GM12801 (cell line): ENCODE measurements at regions not wholly inside any gene's neighbourhood (a gene's known extent, or its start where the extent isn't known, plus 50 kb on each side); places are given as distances from the start of the nearest gene placed in this dataset.

Experiments
- TF ChIP-seq, protein P1 (sequence below): IDR thresholded peaks from one replicate; pipeline ENCODE4 v1.5.1; 2011; ENCODE audit warnings: control low read depth; ENCODE audit not compliant: insufficient read length; ENCODE audit errors: extremely low read depth

DNA sequence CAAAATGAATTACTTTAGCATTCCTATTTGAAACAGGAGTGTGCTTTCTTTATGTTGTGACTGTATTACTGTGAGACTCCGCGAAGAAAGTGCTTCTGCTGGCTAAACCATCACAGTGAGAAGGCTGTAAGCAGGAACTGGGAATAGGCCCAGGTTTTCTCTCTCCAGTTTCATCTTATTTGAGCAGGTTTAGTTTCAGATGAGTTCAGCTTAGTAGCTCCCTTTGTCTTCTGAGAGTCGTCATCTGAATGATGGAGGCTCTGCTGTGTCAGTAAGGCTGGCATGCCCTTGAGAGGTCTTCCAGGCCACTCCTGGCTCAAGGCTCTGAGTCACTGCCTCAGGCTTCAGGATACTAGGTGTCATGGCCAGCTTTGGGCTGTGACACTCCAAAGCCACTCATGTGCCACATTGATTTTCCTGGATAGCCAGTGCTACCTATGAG is 205.6 kb upstream of the RGS6 start:
- TF ChIP-seq, protein P1, sequence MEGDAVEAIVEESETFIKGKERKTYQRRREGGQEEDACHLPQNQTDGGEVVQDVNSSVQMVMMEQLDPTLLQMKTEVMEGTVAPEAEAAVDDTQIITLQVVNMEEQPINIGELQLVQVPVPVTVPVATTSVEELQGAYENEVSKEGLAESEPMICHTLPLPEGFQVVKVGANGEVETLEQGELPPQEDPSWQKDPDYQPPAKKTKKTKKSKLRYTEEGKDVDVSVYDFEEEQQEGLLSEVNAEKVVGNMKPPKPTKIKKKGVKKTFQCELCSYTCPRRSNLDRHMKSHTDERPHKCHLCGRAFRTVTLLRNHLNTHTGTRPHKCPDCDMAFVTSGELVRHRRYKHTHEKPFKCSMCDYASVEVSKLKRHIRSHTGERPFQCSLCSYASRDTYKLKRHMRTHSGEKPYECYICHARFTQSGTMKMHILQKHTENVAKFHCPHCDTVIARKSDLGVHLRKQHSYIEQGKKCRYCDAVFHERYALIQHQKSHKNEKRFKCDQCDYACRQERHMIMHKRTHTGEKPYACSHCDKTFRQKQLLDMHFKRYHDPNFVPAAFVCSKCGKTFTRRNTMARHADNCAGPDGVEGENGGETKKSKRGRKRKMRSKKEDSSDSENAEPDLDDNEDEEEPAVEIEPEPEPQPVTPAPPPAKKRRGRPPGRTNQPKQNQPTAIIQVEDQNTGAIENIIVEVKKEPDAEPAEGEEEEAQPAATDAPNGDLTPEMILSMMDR = no peak

DNA sequence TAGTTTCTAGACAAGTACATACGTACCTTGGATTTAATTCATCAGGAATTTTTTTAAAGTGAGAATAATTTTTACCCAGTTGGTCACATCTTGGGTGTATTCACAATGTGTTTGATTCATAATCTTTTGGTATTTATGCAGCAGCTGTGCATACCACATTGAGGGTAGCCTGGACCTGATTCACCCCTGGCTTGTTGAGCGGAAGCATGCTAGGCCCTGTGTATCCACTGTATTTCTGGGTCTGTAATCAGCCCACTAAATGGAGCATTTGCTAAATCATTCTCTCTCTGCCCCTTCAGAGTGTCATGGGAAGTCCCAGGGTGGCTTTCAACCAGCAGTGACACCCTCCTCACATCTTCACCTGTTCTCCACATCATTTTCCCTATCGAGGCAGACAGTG is 203.8 kb upstream of the RGS6 start:
- TF ChIP-seq, protein P1 = no peak

DNA sequence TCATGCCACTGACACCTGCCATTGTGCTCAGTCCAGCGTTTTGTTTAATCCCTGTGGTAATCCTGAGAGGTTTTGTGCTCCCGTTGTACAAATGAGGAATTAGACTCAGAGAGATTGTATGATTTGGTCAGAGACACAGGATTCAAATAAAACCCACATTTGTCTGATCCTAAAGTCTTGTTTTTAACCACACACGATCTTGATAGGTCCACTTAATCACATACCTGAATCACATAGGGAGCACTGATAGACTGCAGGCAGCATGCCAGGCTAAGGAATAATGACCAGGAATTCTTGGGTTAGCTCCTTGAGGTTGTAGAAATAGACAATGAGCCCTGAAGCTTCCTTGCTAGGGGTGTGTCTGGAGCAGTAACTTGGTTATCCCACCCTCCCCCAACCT is 202.6 kb upstream of the RGS6 start:
- TF ChIP-seq, protein P1 = no peak

DNA sequence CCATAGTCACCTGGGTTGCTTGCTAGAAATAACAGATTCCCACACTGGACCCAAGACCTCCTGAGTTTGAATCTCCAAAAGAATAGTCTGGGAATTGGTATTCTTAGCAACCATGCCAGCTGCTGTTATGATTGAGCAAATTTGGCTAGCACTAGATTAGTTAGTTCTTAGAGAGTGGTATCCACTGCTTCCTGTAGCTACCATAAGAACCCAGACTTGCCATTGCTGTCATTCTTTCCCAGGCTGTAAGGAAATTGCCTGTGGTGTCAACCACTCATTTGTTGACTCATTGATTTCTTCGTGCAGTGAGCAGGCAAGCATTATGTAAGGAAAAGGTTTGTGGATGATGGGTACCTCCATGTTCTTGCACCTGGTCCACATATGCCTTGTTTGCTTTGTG is 201.8 kb upstream of the RGS6 start:
- TF ChIP-seq, protein P1 = no peak

DNA sequence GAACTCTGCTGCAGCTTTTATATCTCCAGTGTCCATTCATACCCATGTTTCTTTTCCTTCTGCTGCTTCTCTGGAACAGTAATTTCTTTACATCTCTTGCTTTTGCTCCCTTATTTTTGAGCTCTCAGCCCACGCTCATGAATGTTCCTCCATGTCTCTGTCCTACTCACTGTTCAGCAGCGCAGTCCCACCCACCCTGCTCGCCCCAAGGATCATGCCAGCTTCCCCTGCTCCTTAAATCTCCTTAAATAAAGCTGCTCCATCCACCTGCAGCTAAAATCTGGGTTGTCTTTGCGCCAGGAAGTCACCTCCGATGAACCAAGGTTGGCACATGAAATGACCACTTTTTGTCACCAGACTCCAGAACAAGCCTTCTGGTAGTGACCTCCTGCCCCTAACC is 201.1 kb upstream of the RGS6 start:
- TF ChIP-seq, protein P1 = no peak

DNA sequence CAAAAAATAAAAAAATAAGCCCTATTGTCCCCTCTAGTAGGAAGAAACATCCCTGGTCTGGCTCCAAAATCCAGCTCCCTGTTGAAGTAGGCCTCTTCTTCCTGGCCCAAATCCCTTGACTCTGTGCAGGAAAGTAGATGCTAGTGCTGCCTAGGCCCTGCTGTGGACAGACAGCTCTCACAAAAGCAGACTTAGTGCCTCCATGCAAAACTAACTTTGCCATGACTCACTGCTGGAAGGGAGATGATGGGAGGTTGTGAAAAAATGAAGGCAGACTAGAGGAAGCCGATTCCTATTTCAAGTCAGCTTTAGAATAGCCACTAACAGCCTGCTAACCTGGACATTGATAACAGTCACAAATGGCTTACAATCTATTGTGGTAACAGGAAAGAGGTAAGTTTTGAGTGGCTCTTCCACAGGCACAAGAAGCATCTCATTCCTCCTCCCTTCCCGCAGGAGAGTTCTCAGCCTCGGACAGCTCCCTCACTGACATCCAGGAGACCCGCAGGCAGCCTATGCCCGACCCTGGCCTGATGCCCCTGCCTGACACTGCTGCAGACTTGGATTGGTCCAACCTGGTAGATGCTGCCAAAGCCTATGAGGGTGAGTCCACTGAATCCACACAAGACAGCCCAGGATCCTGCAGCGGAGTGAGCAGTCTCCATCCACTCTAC is 198.9 kb upstream of the RGS6 start:
- TF ChIP-seq, protein P1 = no peak

DNA sequence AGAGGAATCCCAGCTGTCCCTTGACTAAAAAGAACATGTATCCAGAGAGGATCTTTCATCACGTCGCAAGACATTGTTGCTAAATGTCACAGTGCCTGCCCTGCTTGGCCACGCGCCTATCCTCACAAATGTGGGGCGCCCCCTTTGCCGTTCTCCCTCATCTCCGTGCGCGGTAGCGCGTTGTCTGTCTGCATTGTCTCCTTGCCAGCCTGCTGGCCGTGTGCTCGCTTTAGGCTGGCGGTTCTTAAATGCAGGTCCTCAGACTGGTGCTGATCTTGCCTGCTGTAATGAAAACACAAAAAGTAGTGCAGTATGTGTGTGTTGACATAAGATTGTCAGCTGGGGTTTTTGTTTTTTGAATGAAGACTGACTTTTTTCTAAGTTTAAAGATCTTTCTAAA is 198.2 kb upstream of the RGS6 start:
- TF ChIP-seq, protein P1 = no peak

DNA sequence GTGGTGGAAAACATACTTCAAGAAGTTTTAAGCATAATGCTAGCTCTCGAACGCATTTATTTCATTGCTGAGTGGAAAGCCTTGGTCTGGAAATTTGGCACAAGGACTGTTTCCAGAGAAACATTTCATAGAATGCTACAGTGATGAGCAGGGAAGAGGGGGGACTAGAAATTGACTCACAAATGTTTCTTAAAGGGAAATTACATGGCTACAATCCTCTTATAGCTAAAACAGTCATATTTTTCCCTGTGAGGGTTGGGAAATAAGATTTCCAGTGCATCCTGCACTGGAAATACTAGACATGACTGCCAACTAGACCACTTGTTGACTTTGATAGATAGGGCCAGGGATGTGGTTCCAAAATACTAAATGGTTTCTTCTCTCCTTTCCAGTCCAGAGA is 197.3 kb upstream of the RGS6 start:
- TF ChIP-seq, protein P1 = no peak
